ENCODE measurements at regions not wholly inside any gene's neighbourhood (a gene's known extent, or its start where the extent isn't known, plus 50 kb on each side); places are given as distances from the start of the nearest gene placed in this dataset.

DNA sequence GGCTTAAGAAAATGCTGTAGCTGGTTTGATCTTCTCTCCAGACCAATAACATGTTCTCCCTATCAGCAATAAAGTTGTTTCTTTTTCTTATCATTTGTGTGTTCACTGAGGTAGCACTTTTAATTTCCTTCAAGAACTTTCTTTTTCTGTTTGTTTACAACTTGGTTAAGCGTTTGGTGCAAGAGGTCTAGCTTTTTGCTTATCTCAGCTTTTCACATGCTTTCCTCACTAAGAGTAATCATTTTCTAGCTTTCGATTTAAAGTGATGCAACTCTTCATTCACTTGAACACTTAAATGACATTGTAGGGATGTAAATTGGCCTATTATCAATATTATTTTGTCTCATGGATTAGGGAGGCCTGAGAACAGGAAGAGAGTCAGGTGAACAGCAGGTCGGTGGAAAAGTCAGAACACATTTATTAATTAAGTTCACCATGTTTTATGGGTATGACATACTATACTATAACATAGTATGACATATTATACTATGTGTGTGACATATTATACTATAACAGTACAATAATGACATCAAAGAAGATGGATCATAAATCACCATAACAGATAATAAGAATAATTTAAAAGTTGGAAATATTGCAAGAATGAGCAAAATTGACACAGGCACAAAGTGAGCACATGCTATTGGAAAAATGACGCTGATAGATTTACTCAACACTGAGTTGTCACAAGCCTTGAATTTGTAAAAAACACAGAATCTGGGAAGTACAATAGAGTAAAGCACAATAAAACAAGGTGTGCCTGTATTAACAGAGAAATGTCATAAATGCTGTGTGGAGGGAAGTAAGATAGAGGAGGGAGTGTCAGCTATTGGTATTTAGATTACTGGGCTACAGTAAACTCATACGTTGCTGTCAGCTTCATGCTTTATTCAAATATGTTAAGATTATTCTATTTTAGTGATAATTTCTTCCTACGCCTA is 218.6 kb upstream of the SLC7A11 start:
- TF ChIP-seq, protein P1, sequence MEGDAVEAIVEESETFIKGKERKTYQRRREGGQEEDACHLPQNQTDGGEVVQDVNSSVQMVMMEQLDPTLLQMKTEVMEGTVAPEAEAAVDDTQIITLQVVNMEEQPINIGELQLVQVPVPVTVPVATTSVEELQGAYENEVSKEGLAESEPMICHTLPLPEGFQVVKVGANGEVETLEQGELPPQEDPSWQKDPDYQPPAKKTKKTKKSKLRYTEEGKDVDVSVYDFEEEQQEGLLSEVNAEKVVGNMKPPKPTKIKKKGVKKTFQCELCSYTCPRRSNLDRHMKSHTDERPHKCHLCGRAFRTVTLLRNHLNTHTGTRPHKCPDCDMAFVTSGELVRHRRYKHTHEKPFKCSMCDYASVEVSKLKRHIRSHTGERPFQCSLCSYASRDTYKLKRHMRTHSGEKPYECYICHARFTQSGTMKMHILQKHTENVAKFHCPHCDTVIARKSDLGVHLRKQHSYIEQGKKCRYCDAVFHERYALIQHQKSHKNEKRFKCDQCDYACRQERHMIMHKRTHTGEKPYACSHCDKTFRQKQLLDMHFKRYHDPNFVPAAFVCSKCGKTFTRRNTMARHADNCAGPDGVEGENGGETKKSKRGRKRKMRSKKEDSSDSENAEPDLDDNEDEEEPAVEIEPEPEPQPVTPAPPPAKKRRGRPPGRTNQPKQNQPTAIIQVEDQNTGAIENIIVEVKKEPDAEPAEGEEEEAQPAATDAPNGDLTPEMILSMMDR (IDR thresholded peaks at IDR 0.05): no peak
- TF ChIP-seq POLR2A (IDR thresholded peaks at IDR 0.05): no peak

Measured in esophagus squamous epithelium (tissue), 4 donors.